IMR-90 (cell line): ENCODE measurements at regions not wholly inside any gene's neighbourhood (a gene's known extent, or its start where the extent isn't known, plus 50 kb on each side); places are given as distances from the start of the nearest gene placed in this dataset.
A peak's percentile ranks its signal among the peaks of the same experiment; 100 is the strongest.

Experiments
- ATAC-seq: fragments of 200-7000 bp; cut with Tn5 transposase; 2 replicates; pipeline ENCODE4 v1.9.1; 2020; ENCODE audit warnings: low read depth, mild to moderate bottlenecking, moderate library complexity
- BruUV-seq: library from RNA; stranded (reverse); fragments of 400-500 nt; replicated peaks from 2 replicates; lab custom pipeline; 2021; lab: Mats Ljungman, UMichigan
- CTCF ChIA-PET: fragments of 300-600 bp; formaldehyde crosslinking; extraction: SDS; loops from one replicate; lab custom pipeline; 2021; ENCODE audit warnings: antibody characterized with exemption; lab: Yijun Ruan, JAX
- POLR2A ChIA-PET: fragments of 300-600 bp; sonication (Branson Sonifier 250); formaldehyde crosslinking; loops from one replicate; lab custom pipeline; 2022; ENCODE audit warnings: antibody characterized with exemption; ENCODE audit not compliant: unreplicated experiment; lab: Charles Lee
- DNase-seq: peaks from one replicate; pipeline ENCODE4 v3.0.0; 2013
- H2AFZ ChIP-seq: replicated peaks from 2 replicates; pipeline ENCODE3; 2013; ENCODE audit warnings: low read length, mild to moderate bottlenecking; ENCODE audit not compliant: poor library complexity
- H2AK5ac ChIP-seq: 2 replicates; pipeline ENCODE4 v1.6.1; 2013; ENCODE audit warnings: low read depth, low read length, inconsistent platforms
- H2AK9ac ChIP-seq: replicated peaks from 2 replicates; pipeline ENCODE3; 2013; ENCODE audit warnings: mild to moderate bottlenecking, low read depth, low read length, moderate library complexity; ENCODE audit not compliant: poor library complexity
- H2BK120ac ChIP-seq: 2 replicates; pipeline ENCODE4 v1.6.1; 2013; ENCODE audit warnings: low read depth, low read length, inconsistent platforms
- H2BK15ac ChIP-seq: 3 replicates; pipeline ENCODE4 v1.6.1; 2013; ENCODE audit warnings: low read depth, low read length, inconsistent platforms
- H2BK20ac ChIP-seq: 2 replicates; pipeline ENCODE4 v1.6.1; 2013; ENCODE audit warnings: low read depth, mild to moderate bottlenecking, inconsistent platforms, low read length, moderate library complexity
- H2BK5ac ChIP-seq: 2 replicates; pipeline ENCODE4 v1.6.1; 2013; ENCODE audit warnings: mild to moderate bottlenecking, low read depth, low read length, inconsistent platforms; ENCODE audit not compliant: poor library complexity, severe bottlenecking
- H3K14ac ChIP-seq: replicated peaks from 2 replicates; pipeline ENCODE4 v1.6.1; 2013; ENCODE audit warnings: low read depth, low read length, inconsistent platforms
- H3K18ac ChIP-seq: 2 replicates; pipeline ENCODE4 v1.6.1; 2013; ENCODE audit warnings: low read depth, low read length, control low read depth
- H3K23ac ChIP-seq: 2 replicates; pipeline ENCODE4 v1.6.1; 2013; ENCODE audit warnings: low read depth, low read length, inconsistent platforms
- H3K27ac ChIP-seq: 2 replicates; pipeline ENCODE4 v1.5.1; 2013; ENCODE audit warnings: mild to moderate bottlenecking, control low read depth, low read length; ENCODE audit not compliant: insufficient read depth
- H3K27me3 ChIP-seq: 2 replicates; pipeline ENCODE4 v1.6.1; 2013; ENCODE audit warnings: low read length; ENCODE audit not compliant: control insufficient read depth, insufficient read depth
- H3K36me3 ChIP-seq: 2 replicates; pipeline ENCODE4 v1.6.1; 2013; ENCODE audit warnings: low read length, mixed read lengths; ENCODE audit not compliant: control insufficient read depth, insufficient read depth
- H3K4ac ChIP-seq: 2 replicates; pipeline ENCODE4 v1.6.1; 2013; ENCODE audit warnings: low read depth, low read length, inconsistent platforms
- H3K4me1 ChIP-seq: 2 replicates; pipeline ENCODE4 v1.6.1; 2013; ENCODE audit warnings: low read length, mixed read lengths; ENCODE audit not compliant: control insufficient read depth, insufficient read depth
- H3K4me2 ChIP-seq: 2 replicates; pipeline ENCODE4 v1.6.1; 2013; ENCODE audit warnings: low read depth, mild to moderate bottlenecking, control low read depth, low read length, moderate library complexity
- H3K4me3 ChIP-seq: 2 replicates; pipeline ENCODE4 v1.5.1; 2013; ENCODE audit warnings: low read depth, mild to moderate bottlenecking, control low read depth, low read length, moderate library complexity; ENCODE audit not compliant: insufficient read depth
- H3K56ac ChIP-seq: 2 replicates; pipeline ENCODE4 v1.6.1; 2013; ENCODE audit warnings: low read length, inconsistent platforms; ENCODE audit not compliant: insufficient read depth; ENCODE audit errors: extremely low read depth
- H3K79me1 ChIP-seq, 2 experiments: 2 replicates each; pipeline ENCODE4 v1.6.1; 2013; ENCODE audit warnings: low read length in 2 of 2, inconsistent platforms in 1 of 2, low read depth in 1 of 2
- H3K9ac ChIP-seq: 2 replicates; pipeline ENCODE4 v1.6.1; 2013; ENCODE audit warnings: low read depth, low read length, control low read depth
- H3K9me1 ChIP-seq: 2 replicates; pipeline ENCODE4 v1.6.1; 2013; ENCODE audit warnings: low read length, inconsistent platforms; ENCODE audit not compliant: insufficient read depth
- H3K9me3 ChIP-seq: 2 replicates; pipeline ENCODE4 v1.6.1; 2013; ENCODE audit warnings: low read length; ENCODE audit not compliant: control insufficient read depth, insufficient read depth
- H4K20me1 ChIP-seq: 2 replicates; pipeline ENCODE4 v1.6.1; 2013; ENCODE audit warnings: low read length, inconsistent platforms; ENCODE audit not compliant: insufficient read depth
- H4K5ac ChIP-seq: 2 replicates; pipeline ENCODE4 v1.6.1; 2013; ENCODE audit warnings: mild to moderate bottlenecking, low read depth, low read length, control low read depth
- H4K8ac ChIP-seq, 2 experiments: 2 replicates each; pipeline ENCODE4 v1.6.1; 2013; ENCODE audit warnings: low read depth in 2 of 2, low read length in 2 of 2, control low read depth in 1 of 2, inconsistent platforms in 1 of 2
- H4K91ac ChIP-seq: 2 replicates; pipeline ENCODE4 v1.6.1; 2013; ENCODE audit warnings: low read depth, low read length, inconsistent platforms; ENCODE audit not compliant: insufficient read depth
- CEBPB ChIP-seq: IDR thresholded peaks from 2 replicates; pipeline ENCODE4 v1.6.1; 2012; ENCODE audit warnings: low read depth, low read length, improper control_type of control experiment
- POLR2A ChIP-seq: IDR thresholded peaks from 2 replicates; pipeline ENCODE4 v1.6.1; 2012; ENCODE audit warnings: mild to moderate bottlenecking, low read depth, low read length
- WGBS, 2 experiments: methylation state at CpG; one replicate each; pipeline versions ENCODE4 v1.1.5 to v1.1.7; 2013; ENCODE audit warnings: missing lambda C conversion rate in 2 of 2; ENCODE audit not compliant: insufficient read length in 1 of 2; ENCODE audit errors: extremely low coverage in 2 of 2; 5-methylcytosine and 5-hydroxymethylcytosine counted together
- dilution Hi-C: fragments of 300-500 bp; cut with HindIII; formaldehyde crosslinking; loops from one replicate; pipeline ENCODE4 v1.14.3; 2018; ENCODE audit warnings: low sequenced_read_pairs; ENCODE audit not compliant: unreplicated experiment
- in situ Hi-C: fragments of 300-500 bp; cut with MboI; formaldehyde crosslinking; loops from 3 replicates; pipeline ENCODE4 v1.14.3; 2019; ENCODE audit warnings: low sequenced_read_pairs, inconsistent platforms, mixed read lengths
- intact Hi-C: fragments of 100-400 bp; cut with micrococcal nuclease; formaldehyde crosslinking; loops from 2 replicates; pipeline ENCODE4 v1.10.0; 2022

DNA sequence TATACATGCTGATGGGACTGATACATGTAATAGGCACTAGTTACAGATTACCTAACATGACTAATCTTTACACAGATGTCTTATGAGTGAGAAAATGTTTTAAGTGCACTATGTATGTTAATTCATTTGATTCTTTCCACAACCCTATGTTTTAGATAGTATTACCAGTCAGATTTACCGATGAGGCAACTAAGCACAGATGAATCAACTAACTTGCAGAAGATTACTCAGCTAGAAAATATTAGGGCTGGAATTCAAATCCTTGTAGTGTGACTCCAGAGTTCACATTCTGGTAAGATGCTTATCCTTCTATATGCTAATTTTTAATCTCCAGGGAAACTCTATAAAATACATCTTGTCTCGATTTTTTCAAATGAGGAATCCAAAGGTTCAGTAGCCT, 964.9 kb downstream of the REEP3 start:
- Histone ChIP-seq H3K9me3 (no peaks in the 10 kb centered on the region), H4K91ac (no peak overlapping the region), H4K5ac (no peak overlapping the region), H2AK5ac (no peak overlapping the region), H3K4me2 (no peak overlapping the region), H2AK9ac (no peak overlapping the region), H3K4me1 (no peaks in the 10 kb centered on the region), H3K56ac (no peak overlapping the region), H3K9ac (no peak overlapping the region), H3K36me3 (no peaks in the 10 kb centered on the region), H3K23ac (no peak overlapping the region), H3K14ac (no peak overlapping the region), H2BK15ac (no peak overlapping the region), H4K20me1 (no peaks in the 10 kb centered on the region), H2BK120ac (no peak overlapping the region), H3K4ac (no peak overlapping the region), H3K4me3 (no peak overlapping the region), H3K79me1 (no peaks in the 10 kb centered on the region), H3K27me3 (no peaks in the 10 kb centered on the region), H3K18ac (no peak overlapping the region), H2BK20ac (no peak overlapping the region), H2BK5ac (no peak overlapping the region), H4K8ac (no peak overlapping the region), H2AFZ (no peak overlapping the region), H3K27ac (no peak overlapping the region), H3K9me1 (no peaks in the 10 kb centered on the region)
- no TSS peak for BruUV-seq
- peak; percentile 87 for ATAC-seq
- ChIA-PET POLR2A (no interaction called here), CTCF (no interaction called here)
- DNase-seq = peak; percentile 55
- in situ Hi-C loops (no loop called here), dilution Hi-C loops (no loop called here), intact Hi-C loops (no loop called here)
- TF ChIP-seq CEBPB (peak; percentile 63; the same call in 1 of the 2 replicates), POLR2A (no peak)
- WGBS, 2 experiments = no CpG with 5 or more reads among the region's 2 CpGs
